ENCODE measurements at regions not wholly inside any gene's neighbourhood (a gene's known extent, or its start where the extent isn't known, plus 50 kb on each side); places are given as distances from the start of the nearest gene placed in this dataset.

- no peak for DNase-seq (ENCODE audit: low read depth)
- TF ChIP-seq, protein P1, sequence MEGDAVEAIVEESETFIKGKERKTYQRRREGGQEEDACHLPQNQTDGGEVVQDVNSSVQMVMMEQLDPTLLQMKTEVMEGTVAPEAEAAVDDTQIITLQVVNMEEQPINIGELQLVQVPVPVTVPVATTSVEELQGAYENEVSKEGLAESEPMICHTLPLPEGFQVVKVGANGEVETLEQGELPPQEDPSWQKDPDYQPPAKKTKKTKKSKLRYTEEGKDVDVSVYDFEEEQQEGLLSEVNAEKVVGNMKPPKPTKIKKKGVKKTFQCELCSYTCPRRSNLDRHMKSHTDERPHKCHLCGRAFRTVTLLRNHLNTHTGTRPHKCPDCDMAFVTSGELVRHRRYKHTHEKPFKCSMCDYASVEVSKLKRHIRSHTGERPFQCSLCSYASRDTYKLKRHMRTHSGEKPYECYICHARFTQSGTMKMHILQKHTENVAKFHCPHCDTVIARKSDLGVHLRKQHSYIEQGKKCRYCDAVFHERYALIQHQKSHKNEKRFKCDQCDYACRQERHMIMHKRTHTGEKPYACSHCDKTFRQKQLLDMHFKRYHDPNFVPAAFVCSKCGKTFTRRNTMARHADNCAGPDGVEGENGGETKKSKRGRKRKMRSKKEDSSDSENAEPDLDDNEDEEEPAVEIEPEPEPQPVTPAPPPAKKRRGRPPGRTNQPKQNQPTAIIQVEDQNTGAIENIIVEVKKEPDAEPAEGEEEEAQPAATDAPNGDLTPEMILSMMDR (IDR thresholded peaks at IDR 0.05; ENCODE audit: insufficient read depth, low read length) = no peak
- H3K4me3 ChIP-seq (ENCODE audit: low read depth, low read length) = no peak overlapping the region
Measured at GRCh38 chr3:145849115-145849514, 311.9 kb downstream of the PLOD2 start.

- no peak for DNase-seq (ENCODE audit: low read depth)
- TF ChIP-seq, protein P1 (IDR thresholded peaks at IDR 0.05; ENCODE audit: insufficient read depth, low read length) = no peak
- no peak overlapping the region for H3K4me3 ChIP-seq (ENCODE audit: low read depth, low read length)
Measured at GRCh38 chr3:145854499-145854898, 306.5 kb downstream of the PLOD2 start.

DNA sequence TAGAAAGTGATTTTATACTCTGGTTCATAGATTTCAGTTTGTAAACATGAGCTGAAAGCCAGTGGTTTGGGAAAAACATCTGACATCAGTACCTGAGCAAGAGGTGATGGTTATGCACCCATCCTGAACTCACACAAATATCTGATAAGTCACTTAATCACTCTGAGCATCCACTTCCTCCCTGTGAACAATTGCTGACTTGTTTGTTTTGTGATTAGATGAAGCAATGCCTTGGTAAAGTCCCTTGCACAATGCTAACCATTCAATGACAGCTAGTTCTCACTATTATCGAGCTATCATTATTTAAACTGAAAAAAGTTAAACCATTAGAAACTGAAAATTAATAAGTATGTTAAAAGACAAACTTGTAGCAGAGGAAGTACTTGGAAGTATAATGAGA is 303.0 kb downstream of the PLOD2 start:
- no peak overlapping the region for H3K4me3 ChIP-seq (ENCODE audit: low read depth, low read length)
- no peak for DNase-seq (ENCODE audit: low read depth)
- TF ChIP-seq, protein P1 (IDR thresholded peaks at IDR 0.05; ENCODE audit: insufficient read depth, low read length) = no peak

- no peak for DNase-seq (ENCODE audit: low read depth)
- no peak overlapping the region for H3K4me3 ChIP-seq (ENCODE audit: low read depth, low read length)
- TF ChIP-seq, protein P1 (IDR thresholded peaks at IDR 0.05; ENCODE audit: insufficient read depth, low read length) = no peak
Measured at GRCh38 chr3:145864336-145864735, 296.6 kb downstream of the PLOD2 start.

- H3K4me3 ChIP-seq (ENCODE audit: low read depth, low read length) = no peak overlapping the region
- TF ChIP-seq, protein P1 (IDR thresholded peaks at IDR 0.05; ENCODE audit: insufficient read depth, low read length) = no peak
- peak; percentile 13 for DNase-seq (ENCODE audit: low read depth)
Measured at GRCh38 chr3:145865399-145866018, 295.5 kb downstream of the PLOD2 start.

GRCh38 chr3:145869958-145870357 is 291.0 kb downstream of the PLOD2 start:
- no peak overlapping the region for H3K4me3 ChIP-seq (ENCODE audit: low read depth, low read length)
- DNase-seq (ENCODE audit: low read depth) = no peak
- TF ChIP-seq, protein P1 (IDR thresholded peaks at IDR 0.05; ENCODE audit: insufficient read depth, low read length) = no peak

DNA sequence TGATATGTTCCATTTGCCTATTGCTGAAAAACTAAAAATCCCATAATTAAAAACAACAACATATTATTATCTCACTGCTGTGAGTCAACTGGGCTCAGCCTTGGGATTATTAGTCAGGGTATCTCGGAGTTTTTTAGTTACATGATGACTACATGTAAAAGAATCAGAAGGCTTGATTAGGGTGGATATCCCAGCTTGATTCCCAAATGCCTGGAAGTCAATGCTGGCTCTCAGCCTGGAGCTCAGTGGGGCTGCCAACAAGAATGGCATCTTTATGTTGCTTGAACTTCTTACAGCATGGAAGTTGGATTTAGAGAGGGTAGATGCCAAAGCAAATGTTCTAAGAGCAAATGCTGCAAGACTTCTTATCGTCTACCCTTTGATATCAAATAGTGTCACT is 278.5 kb downstream of the PLOD2 start:
- TF ChIP-seq, protein P1 (IDR thresholded peaks at IDR 0.05; ENCODE audit: insufficient read depth, low read length) = no peak
- peak; percentile 71 for DNase-seq (ENCODE audit: low read depth)
- no peak overlapping the region for H3K4me3 ChIP-seq (ENCODE audit: low read depth, low read length)

Data from fibroblast of the aortic adventitia (primary cell).